ENCODE measurements at regions not wholly inside any gene's neighbourhood (a gene's known extent, or its start where the extent isn't known, plus 50 kb on each side); places are given as distances from the start of the nearest gene placed in this dataset.

DNA sequence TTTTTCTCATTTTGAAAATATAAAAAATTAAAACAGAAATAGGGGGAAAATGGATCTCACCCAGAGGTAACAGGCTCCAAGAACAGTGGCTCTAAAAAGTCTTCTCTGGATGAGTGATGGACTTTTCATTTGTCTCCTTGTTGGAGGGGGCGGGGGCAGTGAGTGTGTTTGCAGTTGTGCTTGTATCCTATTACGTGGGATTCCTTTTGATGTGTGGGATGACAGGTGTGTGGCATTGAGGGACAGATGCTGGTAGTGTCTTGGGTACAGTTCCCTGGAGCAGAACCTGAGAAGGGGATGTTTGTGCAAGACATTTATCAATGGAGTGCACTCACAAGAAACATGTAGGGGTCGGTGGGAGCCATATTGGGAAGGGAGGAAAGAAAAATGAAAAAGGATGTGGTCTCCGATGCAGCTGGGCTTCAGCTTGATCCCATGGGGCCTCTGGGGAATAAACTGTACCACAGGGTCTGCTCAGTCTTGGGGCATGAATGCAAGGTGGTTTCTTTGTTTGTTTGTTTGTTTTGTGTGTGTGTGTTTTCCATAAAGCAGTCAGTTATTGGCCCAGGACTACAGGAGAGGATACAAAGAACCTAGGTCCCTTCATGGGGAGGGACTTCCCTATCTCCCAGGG lies 120.0 kb upstream of the SLC35G4 start:
- TF ChIP-seq, protein P1, sequence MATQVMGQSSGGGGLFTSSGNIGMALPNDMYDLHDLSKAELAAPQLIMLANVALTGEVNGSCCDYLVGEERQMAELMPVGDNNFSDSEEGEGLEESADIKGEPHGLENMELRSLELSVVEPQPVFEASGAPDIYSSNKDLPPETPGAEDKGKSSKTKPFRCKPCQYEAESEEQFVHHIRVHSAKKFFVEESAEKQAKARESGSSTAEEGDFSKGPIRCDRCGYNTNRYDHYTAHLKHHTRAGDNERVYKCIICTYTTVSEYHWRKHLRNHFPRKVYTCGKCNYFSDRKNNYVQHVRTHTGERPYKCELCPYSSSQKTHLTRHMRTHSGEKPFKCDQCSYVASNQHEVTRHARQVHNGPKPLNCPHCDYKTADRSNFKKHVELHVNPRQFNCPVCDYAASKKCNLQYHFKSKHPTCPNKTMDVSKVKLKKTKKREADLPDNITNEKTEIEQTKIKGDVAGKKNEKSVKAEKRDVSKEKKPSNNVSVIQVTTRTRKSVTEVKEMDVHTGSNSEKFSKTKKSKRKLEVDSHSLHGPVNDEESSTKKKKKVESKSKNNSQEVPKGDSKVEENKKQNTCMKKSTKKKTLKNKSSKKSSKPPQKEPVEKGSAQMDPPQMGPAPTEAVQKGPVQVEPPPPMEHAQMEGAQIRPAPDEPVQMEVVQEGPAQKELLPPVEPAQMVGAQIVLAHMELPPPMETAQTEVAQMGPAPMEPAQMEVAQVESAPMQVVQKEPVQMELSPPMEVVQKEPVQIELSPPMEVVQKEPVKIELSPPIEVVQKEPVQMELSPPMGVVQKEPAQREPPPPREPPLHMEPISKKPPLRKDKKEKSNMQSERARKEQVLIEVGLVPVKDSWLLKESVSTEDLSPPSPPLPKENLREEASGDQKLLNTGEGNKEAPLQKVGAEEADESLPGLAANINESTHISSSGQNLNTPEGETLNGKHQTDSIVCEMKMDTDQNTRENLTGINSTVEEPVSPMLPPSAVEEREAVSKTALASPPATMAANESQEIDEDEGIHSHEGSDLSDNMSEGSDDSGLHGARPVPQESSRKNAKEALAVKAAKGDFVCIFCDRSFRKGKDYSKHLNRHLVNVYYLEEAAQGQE (IDR thresholded peaks at IDR 0.05), result no peak
- TF ChIP-seq, protein P2, sequence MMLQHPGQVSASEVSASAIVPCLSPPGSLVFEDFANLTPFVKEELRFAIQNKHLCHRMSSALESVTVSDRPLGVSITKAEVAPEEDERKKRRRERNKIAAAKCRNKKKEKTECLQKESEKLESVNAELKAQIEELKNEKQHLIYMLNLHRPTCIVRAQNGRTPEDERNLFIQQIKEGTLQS (IDR thresholded peaks at IDR 0.05), result no peak
- TF ChIP-seq FOXA2 (IDR thresholded peaks at IDR 0.05) (no peak), GABPA (IDR thresholded peaks at IDR 0.05 in 1 of 2, conservative IDR thresholded peaks at IDR 0.05 in 1 of 2) (no peak), RAD21 (IDR thresholded peaks at IDR 0.05) (no peak), EGR1 (IDR thresholded peaks at IDR 0.05; ENCODE audit: low read depth in 2 of 2) (no peak), HNF4A (conservative IDR thresholded peaks at IDR 0.05) (no peak), HNF4G (IDR thresholded peaks at IDR 0.05) (no peak), NR2F2 (IDR thresholded peaks at IDR 0.05) (no peak), TAF1 (conservative IDR thresholded peaks at IDR 0.05) (no peak), SP1 (IDR thresholded peaks at IDR 0.05) (no peak)
- TF ChIP-seq, protein P3, sequence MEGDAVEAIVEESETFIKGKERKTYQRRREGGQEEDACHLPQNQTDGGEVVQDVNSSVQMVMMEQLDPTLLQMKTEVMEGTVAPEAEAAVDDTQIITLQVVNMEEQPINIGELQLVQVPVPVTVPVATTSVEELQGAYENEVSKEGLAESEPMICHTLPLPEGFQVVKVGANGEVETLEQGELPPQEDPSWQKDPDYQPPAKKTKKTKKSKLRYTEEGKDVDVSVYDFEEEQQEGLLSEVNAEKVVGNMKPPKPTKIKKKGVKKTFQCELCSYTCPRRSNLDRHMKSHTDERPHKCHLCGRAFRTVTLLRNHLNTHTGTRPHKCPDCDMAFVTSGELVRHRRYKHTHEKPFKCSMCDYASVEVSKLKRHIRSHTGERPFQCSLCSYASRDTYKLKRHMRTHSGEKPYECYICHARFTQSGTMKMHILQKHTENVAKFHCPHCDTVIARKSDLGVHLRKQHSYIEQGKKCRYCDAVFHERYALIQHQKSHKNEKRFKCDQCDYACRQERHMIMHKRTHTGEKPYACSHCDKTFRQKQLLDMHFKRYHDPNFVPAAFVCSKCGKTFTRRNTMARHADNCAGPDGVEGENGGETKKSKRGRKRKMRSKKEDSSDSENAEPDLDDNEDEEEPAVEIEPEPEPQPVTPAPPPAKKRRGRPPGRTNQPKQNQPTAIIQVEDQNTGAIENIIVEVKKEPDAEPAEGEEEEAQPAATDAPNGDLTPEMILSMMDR (IDR thresholded peaks at IDR 0.05; ENCODE audit: low read depth, low read length, missing input control), result no peak
- WGBS, result 86% methylated on average over 4 of the region's 4 CpGs
- Histone ChIP-seq H3K4me1 (ENCODE audit: control insufficient read depth in 4 of 4, insufficient read depth in 4 of 4, low read length in 3 of 4) (no peaks in the 10 kb centered on the region), H3K36me3 (ENCODE audit: control insufficient read depth in 4 of 4, insufficient read depth in 3 of 4, low read depth in 1 of 4, low read length in 3 of 4) (no peaks in the 10 kb centered on the region), H3K27me3 (ENCODE audit: control insufficient read depth in 4 of 4, insufficient read depth in 4 of 4, low read length in 3 of 4) (no peaks in the 10 kb centered on the region), H3K9ac (ENCODE audit: low read depth in 1 of 2, low read length in 2 of 2) (no peak overlapping the region), H3K27ac (ENCODE audit: low read depth in 1 of 2, low read length in 2 of 2) (no peak overlapping the region), H3K9me3 (ENCODE audit: control insufficient read depth in 4 of 4, low read length in 3 of 4) (no peaks in the 10 kb centered on the region), H3K4me3 (ENCODE audit: low read depth in 1 of 3, low read length in 3 of 3) (no peak overlapping the region)
- DNase-seq (ENCODE audit: low spot score), result no peak

DNA sequence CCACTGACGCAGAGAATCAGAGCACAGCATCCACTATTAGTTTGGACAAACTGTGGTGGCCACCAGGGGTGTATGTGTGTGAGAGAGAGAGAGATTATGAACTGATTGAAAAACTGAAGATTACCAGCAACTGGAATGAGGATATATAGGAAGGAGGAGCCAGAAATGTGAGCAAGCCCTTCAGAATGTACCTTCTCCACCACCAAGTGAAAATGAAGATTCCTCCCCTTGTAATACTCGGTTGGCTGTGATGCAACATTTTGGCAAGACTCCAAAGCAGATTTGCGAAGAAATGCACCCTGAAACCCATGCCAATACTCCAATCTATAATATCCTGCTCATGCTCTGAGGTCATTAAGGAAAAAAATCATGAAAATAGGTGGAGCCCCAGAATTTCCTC lies 121.2 kb upstream of the SLC35G4 start:
- no peak for DNase-seq (ENCODE audit: low spot score)
- TF ChIP-seq SP1 (IDR thresholded peaks at IDR 0.05) (no peak), HNF4G (IDR thresholded peaks at IDR 0.05) (no peak), FOXA1 (IDR thresholded peaks at IDR 0.05) (no peak), RAD21 (IDR thresholded peaks at IDR 0.05) (no peak), FOXA2 (IDR thresholded peaks at IDR 0.05) (no peak), JUND (IDR thresholded peaks at IDR 0.05) (no peak), EGR1 (IDR thresholded peaks at IDR 0.05; ENCODE audit: low read depth in 2 of 2) (no peak), HNF4A (conservative IDR thresholded peaks at IDR 0.05) (no peak), TAF1 (conservative IDR thresholded peaks at IDR 0.05) (no peak), GABPA (IDR thresholded peaks at IDR 0.05 in 1 of 2, conservative IDR thresholded peaks at IDR 0.05 in 1 of 2) (no peak)
- TF ChIP-seq, protein P4, sequence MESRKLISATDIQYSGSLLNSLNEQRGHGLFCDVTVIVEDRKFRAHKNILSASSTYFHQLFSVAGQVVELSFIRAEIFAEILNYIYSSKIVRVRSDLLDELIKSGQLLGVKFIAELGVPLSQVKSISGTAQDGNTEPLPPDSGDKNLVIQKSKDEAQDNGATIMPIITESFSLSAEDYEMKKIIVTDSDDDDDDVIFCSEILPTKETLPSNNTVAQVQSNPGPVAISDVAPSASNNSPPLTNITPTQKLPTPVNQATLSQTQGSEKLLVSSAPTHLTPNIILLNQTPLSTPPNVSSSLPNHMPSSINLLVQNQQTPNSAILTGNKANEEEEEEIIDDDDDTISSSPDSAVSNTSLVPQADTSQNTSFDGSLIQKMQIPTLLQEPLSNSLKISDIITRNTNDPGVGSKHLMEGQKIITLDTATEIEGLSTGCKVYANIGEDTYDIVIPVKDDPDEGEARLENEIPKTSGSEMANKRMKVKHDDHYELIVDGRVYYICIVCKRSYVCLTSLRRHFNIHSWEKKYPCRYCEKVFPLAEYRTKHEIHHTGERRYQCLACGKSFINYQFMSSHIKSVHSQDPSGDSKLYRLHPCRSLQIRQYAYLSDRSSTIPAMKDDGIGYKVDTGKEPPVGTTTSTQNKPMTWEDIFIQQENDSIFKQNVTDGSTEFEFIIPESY (IDR thresholded peaks at IDR 0.05), result no peak
- TF ChIP-seq, protein P1 (IDR thresholded peaks at IDR 0.05), result no peak
- TF ChIP-seq, protein P3 (IDR thresholded peaks at IDR 0.05; ENCODE audit: low read depth, low read length, missing input control), result no peak
- TF ChIP-seq, protein P5, sequence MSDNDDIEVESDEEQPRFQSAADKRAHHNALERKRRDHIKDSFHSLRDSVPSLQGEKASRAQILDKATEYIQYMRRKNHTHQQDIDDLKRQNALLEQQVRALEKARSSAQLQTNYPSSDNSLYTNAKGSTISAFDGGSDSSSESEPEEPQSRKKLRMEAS (IDR thresholded peaks at IDR 0.05), result no peak
- TF ChIP-seq, protein P2 (IDR thresholded peaks at IDR 0.05), result no peak

More for the DNA sequence above, 121.2 kb upstream of the SLC35G4 start:
- Histone ChIP-seq H3K27ac (ENCODE audit: low read depth in 1 of 2, low read length in 2 of 2) (no peak overlapping the region), H3K27me3 (ENCODE audit: control insufficient read depth in 4 of 4, insufficient read depth in 4 of 4, low read length in 3 of 4) (peaks cover 0 to 3% (median 0%) of the 10 kb centered on the region in 4 donors), H3K36me3 (ENCODE audit: control insufficient read depth in 4 of 4, insufficient read depth in 3 of 4, low read depth in 1 of 4, low read length in 3 of 4) (no peaks in the 10 kb centered on the region), H3K9ac (ENCODE audit: low read depth in 1 of 2, low read length in 2 of 2) (no peak overlapping the region), H3K4me3 (ENCODE audit: low read depth in 1 of 3, low read length in 3 of 3) (no peak overlapping the region), H3K9me3 (ENCODE audit: control insufficient read depth in 4 of 4, low read length in 3 of 4) (no peaks in the 10 kb centered on the region), H3K4me1 (ENCODE audit: control insufficient read depth in 4 of 4, insufficient read depth in 4 of 4, low read length in 3 of 4) (no peaks in the 10 kb centered on the region)
- 58% methylated on average over 3 of the region's 3 CpGs for WGBS

Measured in liver (tissue), 8 donors.